ENCODE measurements at regions not wholly inside any gene's neighbourhood (a gene's known extent, or its start where the extent isn't known, plus 50 kb on each side); places are given as distances from the start of the nearest gene placed in this dataset.
"Not testable (repeated sequence)": the region's sequence is repeated elsewhere in the genome, so short reads cannot be mapped to it uniquely, and the experiment has no call there.

DNA sequence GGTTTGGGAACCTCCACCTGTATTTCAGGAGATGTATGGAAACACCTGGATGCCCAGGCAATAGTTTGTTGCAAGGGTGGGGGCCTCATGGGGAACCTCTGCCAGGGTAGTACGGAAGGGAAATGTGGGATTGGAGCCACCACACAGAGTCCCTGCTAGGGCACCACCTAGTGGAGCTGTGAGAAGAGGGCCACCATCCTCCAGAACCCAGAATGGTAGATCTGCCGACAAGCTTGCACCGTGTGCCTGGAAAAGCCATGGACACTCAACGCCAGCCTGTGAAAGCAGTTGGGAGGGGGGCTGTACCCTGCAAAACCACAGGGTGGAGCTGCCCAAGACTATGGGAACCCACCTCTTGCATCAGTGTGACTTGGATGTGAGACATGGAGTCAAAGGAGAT is 407.2 kb downstream of the PSAT1 start:
- not testable (repeated sequence) for DNase-seq, H3K27me3 Mint-ChIP-seq, ATAC-seq, H3K27ac Mint-ChIP-seq, H3K4me3 Mint-ChIP-seq, H3K4me1 Mint-ChIP-seq, H3K9me3 Mint-ChIP-seq

DNA sequence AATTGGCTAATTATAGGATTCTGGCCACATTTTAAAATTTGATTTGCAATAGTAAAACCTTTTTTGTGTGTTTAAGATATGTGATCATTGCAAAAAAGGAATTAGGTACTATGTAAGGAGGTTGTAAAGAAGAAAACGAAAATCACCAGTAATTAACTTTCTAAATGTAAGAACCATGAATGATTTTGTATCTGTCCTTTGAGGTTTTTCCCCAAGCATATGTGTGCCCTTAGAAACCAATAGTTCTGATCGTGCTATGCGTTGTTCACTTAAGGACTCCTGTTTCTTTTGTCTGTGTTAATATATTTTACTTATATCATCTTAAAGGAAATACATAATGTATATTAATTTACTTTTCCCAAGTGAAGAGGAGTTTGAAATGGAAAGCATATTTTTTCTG is 410.2 kb downstream of the PSAT1 start:
- H3K27ac Mint-ChIP-seq: no peak overlapping the region
- ATAC-seq: no peak
- no peak for DNase-seq
- H3K4me3 Mint-ChIP-seq: no peak overlapping the region
- no peaks in the 10 kb centered on the region for H3K4me1 Mint-ChIP-seq
- no peaks in the 10 kb centered on the region for H3K9me3 Mint-ChIP-seq
- no peaks in the 10 kb centered on the region for H3K27me3 Mint-ChIP-seq

DNA sequence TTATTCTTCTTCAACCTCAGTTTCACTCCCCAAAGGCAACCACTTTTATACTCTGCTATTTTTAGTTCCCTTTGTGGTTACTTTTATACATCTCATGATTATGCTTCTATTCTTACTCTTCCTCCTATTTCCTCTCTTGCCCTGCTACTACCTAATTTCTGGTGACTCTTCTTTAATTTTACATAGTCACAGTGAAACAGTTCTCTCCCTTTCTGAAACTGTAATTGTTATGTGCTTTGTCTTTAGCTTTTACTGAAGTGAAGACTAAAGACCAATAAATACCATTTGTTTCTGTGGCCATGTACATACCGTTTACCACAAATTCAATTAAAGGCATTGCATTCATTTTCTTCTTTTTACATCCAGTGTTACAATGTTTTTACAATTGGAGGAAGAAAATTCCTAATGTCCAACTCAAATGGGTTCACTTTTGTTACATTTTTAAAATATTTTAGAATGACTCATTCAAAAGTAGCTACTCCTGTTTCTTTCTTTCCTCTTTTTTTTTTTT is 410.6 kb downstream of the PSAT1 start:
- no peak overlapping the region for H3K4me3 Mint-ChIP-seq
- H3K27me3 Mint-ChIP-seq: no peaks in the 10 kb centered on the region
- ATAC-seq (no peak), DNase-seq (no peak)
- no peaks in the 10 kb centered on the region for H3K9me3 Mint-ChIP-seq
- H3K27ac Mint-ChIP-seq: no peak overlapping the region
- no peaks in the 10 kb centered on the region for H3K4me1 Mint-ChIP-seq

DNA sequence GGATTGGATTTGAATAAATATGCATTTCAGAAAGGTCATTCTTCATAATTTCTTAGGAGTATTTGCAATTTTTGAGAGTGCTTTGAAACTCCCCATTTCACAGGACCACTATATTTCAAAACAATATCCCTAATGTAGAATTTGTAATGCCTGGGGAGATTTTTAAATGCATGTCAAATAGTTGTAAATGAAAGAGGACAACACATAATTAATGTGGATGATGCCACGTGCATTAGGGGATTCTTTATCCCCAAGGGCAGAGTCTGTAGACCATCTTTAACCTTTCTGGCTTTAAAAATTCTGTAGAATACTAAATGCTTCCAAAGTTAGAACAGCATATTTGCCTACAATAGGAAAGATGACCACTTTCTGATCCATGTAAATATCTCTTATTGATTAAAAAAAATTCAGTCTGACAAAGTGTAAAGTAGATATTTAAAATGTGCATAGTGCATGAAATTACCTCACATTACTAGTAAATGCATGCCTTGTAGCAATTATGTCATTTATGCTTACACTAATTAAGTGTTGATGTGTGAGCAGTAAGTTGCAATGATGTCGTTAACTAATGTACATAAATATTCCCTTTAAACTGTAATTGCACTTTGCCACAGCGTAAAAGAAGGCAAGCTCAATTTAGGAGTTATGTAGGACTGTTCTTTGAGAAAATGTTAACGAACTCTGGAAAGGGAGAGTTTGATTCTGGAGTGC is 416.1 kb downstream of the PSAT1 start:
- ATAC-seq (no peak), DNase-seq (no peak)
- H3K4me1 Mint-ChIP-seq: no peaks in the 10 kb centered on the region
- H3K4me3 Mint-ChIP-seq: no peak overlapping the region
- no peaks in the 10 kb centered on the region for H3K9me3 Mint-ChIP-seq
- no peaks in the 10 kb centered on the region for H3K27me3 Mint-ChIP-seq
- no peak overlapping the region for H3K27ac Mint-ChIP-seq

DNA sequence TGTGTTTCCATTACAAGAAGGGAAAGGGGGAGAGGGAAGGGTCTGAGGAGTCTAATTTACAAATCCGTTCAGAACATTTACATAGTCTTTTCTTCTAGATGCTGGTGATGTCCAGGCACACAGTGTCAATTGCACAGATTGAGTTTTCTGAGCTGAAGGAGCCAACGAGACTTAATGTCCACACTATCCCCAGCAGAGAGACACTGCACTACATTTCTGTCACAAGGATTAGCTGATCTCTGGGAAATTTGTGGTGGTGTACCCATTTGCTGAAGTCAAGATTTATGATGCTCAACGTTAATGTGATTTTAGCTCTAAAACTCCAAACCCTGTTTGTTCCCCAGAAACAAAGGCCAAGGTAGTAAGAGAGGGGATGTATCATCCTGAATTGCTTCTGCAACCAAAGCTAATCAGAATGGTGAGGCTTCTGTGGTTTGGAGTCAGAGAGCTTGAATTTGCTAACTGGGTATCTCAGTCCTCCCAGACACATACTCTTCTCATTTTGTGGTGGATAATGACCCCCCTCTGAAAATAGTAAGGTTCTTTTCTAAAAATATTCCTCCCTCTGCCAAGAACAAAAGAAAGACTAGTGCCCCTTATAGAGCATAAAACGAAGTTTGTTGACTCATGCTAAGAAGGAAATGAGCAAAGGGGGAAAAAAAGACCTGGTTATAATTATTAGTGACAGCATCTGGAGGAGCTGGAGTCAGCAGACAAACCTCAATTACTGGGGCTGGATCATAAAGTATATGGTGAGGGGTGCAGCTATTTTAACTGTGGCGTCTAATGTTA is 416.9 kb downstream of the PSAT1 start:
- no peaks in the 10 kb centered on the region for H3K9me3 Mint-ChIP-seq

DNA sequence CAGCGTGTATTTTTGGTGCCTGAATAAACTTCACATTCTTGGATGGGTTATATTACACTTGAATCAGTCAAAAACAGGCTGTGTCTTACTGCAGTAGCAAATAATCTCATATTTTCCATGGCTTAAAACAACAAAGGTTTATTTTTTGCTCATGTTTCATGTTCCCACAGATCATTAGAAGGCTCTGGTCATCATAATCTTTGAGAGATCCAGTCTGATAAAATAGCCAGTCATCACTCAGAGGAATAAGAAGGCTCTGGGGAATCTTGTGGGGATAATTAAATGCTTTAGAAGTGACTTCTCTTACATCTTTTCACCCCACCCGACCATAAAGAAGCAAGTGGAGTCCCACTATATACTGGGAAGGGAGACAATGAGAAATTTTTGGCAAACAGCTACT is 417.7 kb downstream of the PSAT1 start:
- Mint-ChIP-seq H3K4me1 (no peaks in the 10 kb centered on the region), H3K27ac (no peak overlapping the region), H3K27me3 (no peaks in the 10 kb centered on the region), H3K9me3 (no peaks in the 10 kb centered on the region), H3K4me3 (no peak overlapping the region)
- DNase-seq (no peak), ATAC-seq (no peak)

More for the DNA sequence above, 416.9 kb downstream of the PSAT1 start:
- ATAC-seq (no peak), DNase-seq (no peak)
- H3K4me1 Mint-ChIP-seq: no peaks in the 10 kb centered on the region
- H3K27ac Mint-ChIP-seq: no peak overlapping the region
- H3K27me3 Mint-ChIP-seq: no peaks in the 10 kb centered on the region
- H3K4me3 Mint-ChIP-seq: no peak overlapping the region

DNA sequence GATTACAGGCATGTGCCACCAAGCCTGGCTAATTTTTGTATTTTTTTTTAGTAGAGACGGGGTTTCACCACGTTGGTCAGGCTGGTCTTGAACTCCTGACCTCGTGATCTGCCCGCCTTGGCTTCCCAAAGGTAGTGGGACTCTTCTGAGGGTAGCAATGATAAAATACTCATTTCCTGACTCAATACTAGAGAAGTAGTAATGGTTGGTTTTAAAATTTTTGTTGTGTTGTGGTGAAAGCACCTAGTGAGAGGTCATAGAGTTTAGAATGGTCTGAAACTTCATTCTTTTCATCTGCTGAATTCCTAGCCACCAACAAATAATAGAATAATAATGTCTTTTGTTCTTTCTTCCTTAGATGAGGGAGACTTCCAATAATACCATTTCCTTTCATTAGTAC is 422.1 kb downstream of the PSAT1 start:
- not testable (repeated sequence) for H3K9me3 Mint-ChIP-seq, H3K4me1 Mint-ChIP-seq, ATAC-seq, H3K27me3 Mint-ChIP-seq, DNase-seq, H3K4me3 Mint-ChIP-seq, H3K27ac Mint-ChIP-seq

DNA sequence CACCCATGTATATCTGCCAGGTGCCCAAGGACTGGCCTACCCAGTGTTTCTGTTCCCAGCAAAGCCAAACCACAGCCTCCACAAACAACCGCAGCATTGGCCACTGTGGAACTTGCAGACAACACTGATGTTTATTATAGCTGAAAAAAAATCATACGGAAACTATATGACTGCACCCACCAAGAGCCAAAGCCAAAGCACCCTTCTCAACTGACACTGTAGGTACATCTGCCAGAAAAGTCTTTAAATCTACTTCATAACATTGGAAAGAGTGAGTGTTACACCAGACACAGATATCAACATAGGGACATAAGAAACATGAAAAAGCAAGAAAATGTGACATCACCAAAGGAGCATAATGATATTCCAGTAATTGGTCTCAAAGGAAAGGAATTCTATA is 428.0 kb downstream of the PSAT1 start:
- Mint-ChIP-seq H3K27ac (peak overlapping the region; percentile 60 to 68), H3K27me3 (no peaks in the 10 kb centered on the region), H3K4me1 (no peaks in the 10 kb centered on the region), H3K4me3 (no peak overlapping the region), H3K9me3 (peaks cover 21 to 27% of the 10 kb centered on the region in 2 donors)
- no peak for DNase-seq
- ATAC-seq: no peak

DNA sequence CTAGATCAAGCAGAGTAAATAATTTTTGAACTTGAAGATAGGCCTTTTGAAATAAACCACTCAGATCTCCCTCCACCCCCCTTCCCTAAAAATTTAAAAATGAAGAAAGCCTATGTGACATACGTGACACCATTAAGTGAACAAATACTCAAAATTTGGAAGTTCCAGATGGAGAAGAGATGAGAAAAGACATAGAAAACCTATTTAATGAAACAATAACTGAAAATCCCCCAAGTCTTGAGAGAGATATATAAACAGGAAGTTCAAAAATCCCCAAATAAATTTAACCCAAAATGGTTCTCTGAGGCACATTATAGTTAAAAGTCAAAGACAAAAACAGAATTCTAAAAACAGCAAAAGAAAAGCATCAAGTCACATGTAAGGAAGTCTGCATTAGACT is 428.6 kb downstream of the PSAT1 start:
- Mint-ChIP-seq H3K4me3 (no peak overlapping the region), H3K27ac (peak overlapping the region in 1 of 2 donors; percentile 76), H3K4me1 (no peaks in the 10 kb centered on the region)

DNA sequence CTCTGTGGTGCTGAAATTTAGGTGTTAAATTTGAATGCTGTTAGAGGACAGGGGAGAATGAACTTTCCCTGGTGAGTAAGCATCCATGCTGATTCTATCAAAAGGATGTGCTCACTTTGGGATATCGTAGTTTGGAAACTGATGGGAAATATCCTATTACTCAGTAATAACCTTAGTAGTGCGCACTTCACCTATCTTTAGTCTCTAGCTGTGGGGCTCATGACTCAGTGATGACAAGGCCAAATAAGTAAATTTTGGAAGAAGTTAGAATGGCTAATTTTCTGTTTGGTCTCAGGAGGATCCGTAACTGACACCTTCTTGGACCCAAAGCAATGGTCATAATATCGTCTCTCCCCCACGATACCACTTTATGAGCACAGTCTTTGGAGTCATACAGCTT is 448.4 kb downstream of the PSAT1 start:
- DNase-seq (no peak), ATAC-seq (no peak)
- Mint-ChIP-seq H3K27ac (no peak overlapping the region), H3K27me3 (no peaks in the 10 kb centered on the region), H3K9me3 (no peaks in the 10 kb centered on the region), H3K4me3 (no peak overlapping the region), H3K4me1 (no peaks in the 10 kb centered on the region)

More for the DNA sequence above, 428.6 kb downstream of the PSAT1 start:
- H3K9me3 Mint-ChIP-seq: peaks cover 21 to 27% of the 10 kb centered on the region in 2 donors
- no peak for DNase-seq
- ATAC-seq: no peak
- H3K27me3 Mint-ChIP-seq: no peaks in the 10 kb centered on the region

DNA sequence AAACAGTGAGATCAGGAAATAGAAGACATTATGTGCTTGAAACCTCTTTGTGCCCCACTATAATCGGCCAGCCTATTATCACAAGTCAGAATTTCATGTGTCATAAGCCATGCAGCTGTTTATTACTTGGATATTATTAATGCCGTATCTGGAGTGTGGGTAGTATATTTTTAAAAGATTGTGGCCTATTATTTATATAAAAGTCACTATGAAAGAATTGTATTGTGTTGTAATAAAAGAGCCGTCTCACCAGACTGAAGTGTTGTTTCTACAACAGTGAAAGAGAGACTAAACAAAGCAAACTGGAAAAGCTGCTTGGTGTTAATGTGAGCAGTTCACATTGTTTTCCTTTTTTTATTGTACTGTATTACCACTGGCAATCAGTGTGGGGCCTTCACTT is 449.1 kb downstream of the PSAT1 start:
- H3K27me3 Mint-ChIP-seq: no peaks in the 10 kb centered on the region
- no peaks in the 10 kb centered on the region for H3K4me1 Mint-ChIP-seq
- no peak for ATAC-seq
- no peaks in the 10 kb centered on the region for H3K9me3 Mint-ChIP-seq
- H3K4me3 Mint-ChIP-seq: no peak overlapping the region
- no peak for DNase-seq
- H3K27ac Mint-ChIP-seq: no peak overlapping the region

DNA sequence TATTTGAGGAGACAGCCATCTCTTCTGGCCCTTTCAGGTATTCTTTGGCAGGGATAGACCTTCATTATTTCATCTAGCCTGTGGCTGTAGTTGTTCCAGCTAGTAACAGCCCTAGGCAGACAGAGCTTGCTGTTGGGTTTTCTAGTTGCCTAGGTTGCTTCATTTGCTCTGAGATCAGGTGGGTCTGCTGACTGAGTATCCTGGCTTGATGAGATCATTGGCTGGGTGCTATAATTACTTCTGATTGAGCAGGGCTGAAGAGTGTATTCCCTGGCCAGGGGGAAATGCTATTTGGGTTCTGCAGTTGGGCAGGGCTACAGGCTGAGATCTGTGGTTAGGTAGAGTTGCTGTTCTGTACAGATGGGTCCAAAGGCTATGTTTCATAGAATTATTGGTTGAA is 456.1 kb downstream of the PSAT1 start:
- no peaks in the 10 kb centered on the region for H3K27me3 Mint-ChIP-seq
- ATAC-seq (no peak), DNase-seq (no peak)
- no peaks in the 10 kb centered on the region for H3K9me3 Mint-ChIP-seq
- no peak overlapping the region for H3K4me3 Mint-ChIP-seq
- no peak overlapping the region for H3K27ac Mint-ChIP-seq
- no peaks in the 10 kb centered on the region for H3K4me1 Mint-ChIP-seq

DNA sequence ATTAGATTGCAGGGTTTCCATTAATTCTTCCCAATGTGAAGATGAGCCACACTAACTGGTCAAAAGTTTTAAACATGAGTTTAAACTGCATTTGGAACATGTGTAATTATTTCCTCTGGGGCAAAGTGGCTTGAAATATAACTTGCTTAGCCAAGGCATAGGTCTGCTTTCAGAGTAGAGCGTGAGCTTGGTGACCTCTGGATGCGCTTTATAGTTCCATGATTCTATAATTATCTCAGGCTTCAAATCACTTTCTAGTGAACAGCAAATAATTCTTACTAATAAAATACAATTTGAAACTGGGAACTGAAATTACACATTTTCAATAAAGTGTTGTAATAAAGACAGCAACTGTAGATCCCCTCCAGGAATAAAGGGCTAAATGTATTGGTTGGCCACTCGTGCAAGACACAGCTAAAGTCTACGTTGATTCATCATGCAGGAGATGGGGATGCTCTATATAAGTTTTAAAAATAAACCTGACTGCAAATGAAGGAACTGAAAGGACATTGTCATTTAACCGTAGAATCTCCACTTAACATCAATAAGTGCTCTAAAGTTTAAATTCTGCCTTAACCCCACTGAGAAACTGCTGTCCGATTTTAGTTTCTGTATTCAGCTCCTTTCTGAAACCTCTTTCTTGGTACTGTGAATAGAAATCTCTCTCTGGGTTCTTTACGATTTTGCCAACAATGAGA is 460.0 kb downstream of the PSAT1 start:
- no peak for DNase-seq
- H3K9me3 Mint-ChIP-seq: no peaks in the 10 kb centered on the region
- no peaks in the 10 kb centered on the region for H3K27me3 Mint-ChIP-seq
- H3K27ac Mint-ChIP-seq: no peak overlapping the region
- H3K4me1 Mint-ChIP-seq: no peaks in the 10 kb centered on the region
- ATAC-seq: no peak
- no peak overlapping the region for H3K4me3 Mint-ChIP-seq

DNA sequence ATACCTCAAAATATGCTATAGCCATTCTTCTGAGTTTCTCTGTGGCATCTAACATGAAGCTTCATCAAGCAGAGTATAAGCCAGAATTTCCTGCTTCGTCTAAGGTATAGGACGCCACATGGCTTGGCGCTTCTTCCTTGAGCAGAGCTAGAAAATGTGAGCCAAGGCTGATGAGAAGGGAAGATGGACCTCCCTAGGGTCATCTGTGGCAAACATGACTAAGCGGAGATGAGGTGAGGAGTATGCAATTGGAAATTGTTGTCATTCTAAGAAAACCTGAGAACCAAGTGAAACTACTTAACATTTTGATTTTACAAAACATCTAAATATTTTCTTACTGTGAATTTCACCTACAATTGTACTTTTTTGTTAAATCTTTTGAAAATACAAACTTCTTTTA is 466.5 kb downstream of the PSAT1 start:
- H3K4me1 Mint-ChIP-seq: no peaks in the 10 kb centered on the region
- ATAC-seq (no peak), DNase-seq (no peak)
- H3K27ac Mint-ChIP-seq: no peak overlapping the region
- H3K9me3 Mint-ChIP-seq: no peaks in the 10 kb centered on the region
- no peak overlapping the region for H3K4me3 Mint-ChIP-seq
- no peaks in the 10 kb centered on the region for H3K27me3 Mint-ChIP-seq

DNA sequence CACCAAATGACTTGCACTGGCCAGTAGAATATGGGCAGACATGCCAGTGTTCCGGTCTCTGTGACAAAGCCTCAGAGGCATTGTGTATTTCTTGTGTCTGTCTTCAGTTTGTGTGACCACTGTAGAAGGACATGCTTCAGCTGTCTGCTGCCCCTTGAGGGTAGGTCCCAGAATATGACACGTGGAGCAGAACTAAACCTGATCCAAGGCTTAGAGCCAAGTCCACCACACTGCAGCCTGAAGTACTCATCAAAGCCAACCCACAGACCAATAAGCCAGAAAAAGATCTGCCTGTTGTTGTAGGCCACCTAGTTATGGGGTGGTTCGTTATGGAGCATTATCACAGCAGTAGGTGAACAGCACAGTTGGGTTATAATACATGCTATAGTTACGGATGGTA is 468.9 kb downstream of the PSAT1 start:
- Mint-ChIP-seq H3K4me1 (no peaks in the 10 kb centered on the region), H3K27me3 (no peaks in the 10 kb centered on the region), H3K4me3 (no peak overlapping the region), H3K27ac (no peak overlapping the region), H3K9me3 (no peaks in the 10 kb centered on the region)
- ATAC-seq: no peak
- DNase-seq: no peak

DNA sequence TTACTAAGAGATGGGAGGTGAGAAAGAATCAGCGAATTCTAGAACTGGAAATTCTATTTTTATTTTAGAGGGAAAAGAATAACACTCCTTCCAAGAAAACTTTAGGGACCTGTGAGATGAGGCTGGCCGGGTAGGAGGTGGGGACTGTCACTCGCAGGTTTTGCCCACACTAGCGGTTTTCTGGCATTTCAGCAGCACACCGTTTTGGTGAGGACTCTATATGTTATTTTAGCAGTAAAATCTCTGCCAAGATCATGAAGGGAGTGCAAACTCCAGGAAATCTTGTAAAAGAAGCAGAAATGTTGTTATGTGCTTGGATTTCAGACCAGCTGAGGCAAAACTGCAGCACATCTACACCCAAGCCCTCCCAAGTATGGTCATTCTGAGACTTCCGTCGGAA is 470.6 kb downstream of the PSAT1 start:
- no peaks in the 10 kb centered on the region for H3K4me1 Mint-ChIP-seq
- no peaks in the 10 kb centered on the region for H3K27me3 Mint-ChIP-seq
- no peak for ATAC-seq

More for the DNA sequence above, 470.6 kb downstream of the PSAT1 start:
- Mint-ChIP-seq H3K27ac (no peak overlapping the region), H3K4me3 (no peak overlapping the region), H3K9me3 (no peaks in the 10 kb centered on the region)
- no peak for DNase-seq

All from stimulated activated naive CD8-positive, alpha-beta T cell treated with anti-CD3 and anti-CD28 coated beads, Interleukin-15, amount 100 ng/mL, for 72 hours (primary cell).